ENCODE measurements at regions not wholly inside any gene's neighbourhood (a gene's known extent, or its start where the extent isn't known, plus 50 kb on each side); places are given as distances from the start of the nearest gene placed in this dataset.

DNA sequence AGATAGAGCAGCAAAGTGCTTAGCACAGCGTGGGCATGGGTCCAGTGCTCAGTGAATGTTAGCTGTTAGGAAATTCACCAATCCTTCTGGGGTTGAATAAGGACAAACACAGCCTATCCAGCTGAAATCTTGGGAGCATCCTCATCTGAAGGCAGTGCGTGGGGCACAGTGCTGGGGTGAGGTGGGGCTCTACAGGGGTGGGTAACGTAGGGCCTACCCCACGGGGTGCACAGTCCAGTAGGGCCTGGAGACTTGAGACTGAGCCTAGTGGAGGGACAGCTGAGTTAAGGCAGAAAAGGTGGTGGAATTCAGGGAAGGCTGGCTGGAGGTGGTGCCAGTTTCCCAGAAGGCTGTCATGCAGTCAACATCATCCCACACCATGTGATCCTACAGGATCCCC, 73.0 kb downstream of the ISG20 start:
- H3K36me3 ChIP-seq (ENCODE audit: low read depth) = no peaks in the 10 kb centered on the region
- intact Hi-C loops (cut with micrococcal nuclease; ENCODE audit: unreplicated experiment) = no loop called here

DNA sequence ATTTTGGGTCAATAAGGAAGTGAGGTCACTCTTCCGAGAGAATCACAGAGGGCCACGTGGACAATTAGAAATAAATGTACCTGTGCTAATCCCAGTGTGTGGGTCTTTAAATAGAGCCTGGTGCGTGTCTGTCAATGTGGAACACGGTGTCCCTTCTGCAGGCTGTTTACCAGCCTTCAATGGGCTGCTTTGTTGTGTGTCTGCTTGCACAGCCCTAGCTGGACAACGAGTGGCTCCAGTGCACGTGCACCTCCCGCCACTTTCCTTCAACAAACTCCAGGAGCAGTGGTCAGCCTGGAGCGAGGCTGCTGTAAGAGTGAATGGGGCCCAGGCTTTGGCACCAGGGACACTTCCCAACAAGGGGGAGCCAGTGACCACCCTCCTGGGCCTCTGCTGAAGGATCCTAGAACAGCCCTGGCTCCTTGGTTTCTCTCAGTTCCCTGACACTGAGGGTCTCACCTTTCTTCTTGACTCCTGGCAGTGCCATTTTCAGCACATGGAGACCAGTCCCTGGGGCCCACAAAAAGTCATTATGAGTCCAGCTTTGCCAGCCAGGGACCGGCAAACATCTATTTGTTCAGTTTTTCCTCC, 76.1 kb downstream of the ISG20 start:
- no peak for DNase-seq
- Histone ChIP-seq H3K36me3 (ENCODE audit: low read depth) (no peaks in the 10 kb centered on the region), H3K4me1 (replicated peaks; ENCODE audit: insufficient read depth) (no peaks in the 10 kb centered on the region), H2AFZ (no peak overlapping the region), H3K27ac (no peak overlapping the region), H4K20me1 (ENCODE audit: insufficient read depth) (no peaks in the 10 kb centered on the region), H3K27me3 (ENCODE audit: insufficient read depth, low read depth) (peaks cover 89% of the 10 kb centered on the region), H3K79me2 (ENCODE audit: low read depth) (no peaks in the 10 kb centered on the region), H3K4me3 (no peak overlapping the region), H3K4me2 (no peak overlapping the region), H3K9me2 (ENCODE audit: insufficient read depth) (no peaks in the 10 kb centered on the region), H3K9me3 (ENCODE audit: insufficient read depth, low read depth) (no peaks in the 10 kb centered on the region), H3F3A (ENCODE audit: insufficient read depth, low read depth) (no peaks in the 10 kb centered on the region)
- intact Hi-C loops (cut with micrococcal nuclease; ENCODE audit: unreplicated experiment) = no loop called here
- POLR2A ChIA-PET (ENCODE audit: unreplicated experiment) = no interaction called here
- BruUV-seq (replicated peaks) = no TSS peak
- CTCF ChIA-PET = no interaction called here
- TF ChIP-seq, protein P1, sequence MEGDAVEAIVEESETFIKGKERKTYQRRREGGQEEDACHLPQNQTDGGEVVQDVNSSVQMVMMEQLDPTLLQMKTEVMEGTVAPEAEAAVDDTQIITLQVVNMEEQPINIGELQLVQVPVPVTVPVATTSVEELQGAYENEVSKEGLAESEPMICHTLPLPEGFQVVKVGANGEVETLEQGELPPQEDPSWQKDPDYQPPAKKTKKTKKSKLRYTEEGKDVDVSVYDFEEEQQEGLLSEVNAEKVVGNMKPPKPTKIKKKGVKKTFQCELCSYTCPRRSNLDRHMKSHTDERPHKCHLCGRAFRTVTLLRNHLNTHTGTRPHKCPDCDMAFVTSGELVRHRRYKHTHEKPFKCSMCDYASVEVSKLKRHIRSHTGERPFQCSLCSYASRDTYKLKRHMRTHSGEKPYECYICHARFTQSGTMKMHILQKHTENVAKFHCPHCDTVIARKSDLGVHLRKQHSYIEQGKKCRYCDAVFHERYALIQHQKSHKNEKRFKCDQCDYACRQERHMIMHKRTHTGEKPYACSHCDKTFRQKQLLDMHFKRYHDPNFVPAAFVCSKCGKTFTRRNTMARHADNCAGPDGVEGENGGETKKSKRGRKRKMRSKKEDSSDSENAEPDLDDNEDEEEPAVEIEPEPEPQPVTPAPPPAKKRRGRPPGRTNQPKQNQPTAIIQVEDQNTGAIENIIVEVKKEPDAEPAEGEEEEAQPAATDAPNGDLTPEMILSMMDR (conservative IDR thresholded peaks at IDR 0.05) = no peak
- no peak for TF ChIP-seq EZH2 (IDR thresholded peaks at IDR 0.05; ENCODE audit: low read depth)

More for the DNA sequence above, 73.0 kb downstream of the ISG20 start:
- no TSS peak for BruUV-seq (replicated peaks)
- H3K4me2 ChIP-seq = no peak overlapping the region
- H3K4me1 ChIP-seq (replicated peaks; ENCODE audit: insufficient read depth) = no peaks in the 10 kb centered on the region
- no peak overlapping the region for H3K4me3 ChIP-seq
- peaks cover 95% of the 10 kb centered on the region for H3K27me3 ChIP-seq (ENCODE audit: insufficient read depth, low read depth)
- no peak overlapping the region for H3K27ac ChIP-seq
- ChIA-PET CTCF (no interaction called here), POLR2A (ENCODE audit: unreplicated experiment) (no interaction called here)
- no peaks in the 10 kb centered on the region for H3F3A ChIP-seq (ENCODE audit: insufficient read depth, low read depth)
- no peaks in the 10 kb centered on the region for H3K79me2 ChIP-seq (ENCODE audit: low read depth)
- H3K9me3 ChIP-seq (ENCODE audit: insufficient read depth, low read depth) = no peaks in the 10 kb centered on the region
- H3K9me2 ChIP-seq (ENCODE audit: insufficient read depth) = no peaks in the 10 kb centered on the region
- TF ChIP-seq, protein P1 (conservative IDR thresholded peaks at IDR 0.05) = no peak
- TF ChIP-seq EZH2 (IDR thresholded peaks at IDR 0.05; ENCODE audit: low read depth) = no peak
- no peak overlapping the region for H2AFZ ChIP-seq
- DNase-seq = no peak
- no peaks in the 10 kb centered on the region for H4K20me1 ChIP-seq (ENCODE audit: insufficient read depth)

DNA sequence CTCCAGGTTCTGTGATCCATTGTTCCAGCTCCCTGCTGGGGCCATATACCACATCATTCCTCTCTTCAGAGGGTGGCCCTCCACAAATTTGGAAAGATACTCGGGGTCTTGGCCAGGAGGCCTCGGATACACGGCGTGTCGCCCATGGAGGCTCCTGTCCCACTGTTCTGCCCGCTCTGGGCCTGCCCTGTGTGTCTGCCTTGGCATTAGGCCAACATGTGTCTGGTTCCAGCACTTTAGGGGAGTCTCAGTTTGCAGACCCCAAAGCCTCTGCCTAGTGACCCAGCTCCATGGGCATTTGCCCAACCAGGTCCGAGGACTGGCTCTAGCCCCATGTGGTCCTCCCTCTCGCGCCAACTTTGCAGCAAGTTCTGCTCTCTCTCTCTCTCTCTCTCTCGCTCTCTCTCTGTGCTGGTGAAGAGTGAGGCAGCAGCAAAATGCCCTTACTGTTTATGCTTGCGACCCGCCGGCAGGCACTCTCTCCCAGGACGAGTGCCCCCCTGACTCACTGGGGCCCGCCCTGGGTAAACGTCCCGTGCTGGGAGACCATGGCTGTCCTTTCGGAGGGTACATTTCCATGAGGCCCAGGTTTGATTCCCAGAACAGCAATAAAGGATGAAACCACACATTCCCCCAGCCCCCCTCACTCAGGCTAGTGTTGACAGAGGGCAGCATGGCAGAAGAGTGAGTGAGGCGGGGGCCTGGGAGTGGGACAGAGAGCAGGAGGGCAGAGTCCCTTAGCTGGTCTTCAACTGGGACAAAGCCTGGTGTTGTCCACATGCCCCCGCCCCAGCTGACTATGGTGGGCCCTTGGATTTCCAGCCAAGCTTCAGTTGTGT, 77.9 kb downstream of the ISG20 start:
- H2AFZ ChIP-seq = no peak overlapping the region

More for the DNA sequence above, 77.9 kb downstream of the ISG20 start:
- Histone ChIP-seq H3K27me3 (ENCODE audit: insufficient read depth, low read depth) (peaks cover 88% of the 10 kb centered on the region), H3K4me3 (no peak overlapping the region), H3K9me3 (ENCODE audit: insufficient read depth, low read depth) (no peaks in the 10 kb centered on the region), H4K20me1 (ENCODE audit: insufficient read depth) (no peaks in the 10 kb centered on the region), H3K4me2 (no peak overlapping the region), H3K4me1 (replicated peaks; ENCODE audit: insufficient read depth) (no peaks in the 10 kb centered on the region), H3K27ac (no peak overlapping the region), H3F3A (ENCODE audit: insufficient read depth, low read depth) (no peaks in the 10 kb centered on the region), H3K79me2 (ENCODE audit: low read depth) (no peaks in the 10 kb centered on the region), H3K9me2 (ENCODE audit: insufficient read depth) (no peaks in the 10 kb centered on the region), H3K36me3 (ENCODE audit: low read depth) (no peaks in the 10 kb centered on the region)
- DNase-seq = no peak
- BruUV-seq (replicated peaks) = no TSS peak
- CTCF ChIA-PET = no interaction called here
- intact Hi-C loops (cut with micrococcal nuclease; ENCODE audit: unreplicated experiment) = no loop called here
- POLR2A ChIA-PET (ENCODE audit: unreplicated experiment) = no interaction called here
- TF ChIP-seq, protein P1 (conservative IDR thresholded peaks at IDR 0.05) = no peak
- TF ChIP-seq EZH2 (IDR thresholded peaks at IDR 0.05; ENCODE audit: low read depth) = no peak
